Liver (tissue), 3 donors: ENCODE measurements at regions not wholly inside any gene's neighbourhood (a gene's known extent, or its start where the extent isn't known, plus 50 kb on each side); places are given as distances from the start of the nearest gene placed in this dataset.

ENCODE experiments used
- EGR1 ChIP-seq, 2 donors: IDR thresholded peaks; 2 replicates each; pipeline ENCODE4 v1.6.1; 2016 to 2018; ENCODE audit warnings: antibody characterized with exemption in 2 of 2, low read depth in 2 of 2
- GABPA ChIP-seq, 2 donors: IDR thresholded peaks in 1 of 2; conservative IDR thresholded peaks in 1 of 2; 2 replicates each; pipeline ENCODE4 v1.6.1; 2016; ENCODE audit warnings: antibody characterized with exemption in 2 of 2, mild to moderate bottlenecking in 1 of 2, moderate library complexity in 1 of 2
- HNF4G ChIP-seq: IDR thresholded peaks from 2 replicates; pipeline ENCODE4 v1.6.1; 2016; ENCODE audit warnings: antibody characterized with exemption
- JUND ChIP-seq, 2 donors: IDR thresholded peaks; 2 replicates each; pipeline ENCODE4 v1.6.1; 2016; ENCODE audit warnings: antibody characterized with exemption in 2 of 2
- RAD21 ChIP-seq, 2 donors: IDR thresholded peaks; 2 replicates each; pipeline ENCODE4 v1.6.1; 2016; ENCODE audit warnings: antibody characterized with exemption in 2 of 2, mild to moderate bottlenecking in 2 of 2
- RXRA ChIP-seq, 2 donors: IDR thresholded peaks; 2 replicates each; pipeline ENCODE4 v1.6.1; 2017 to 2018; ENCODE audit warnings: antibody characterized with exemption in 2 of 2, mild to moderate bottlenecking in 1 of 2
- SP1 ChIP-seq: IDR thresholded peaks from 2 replicates; pipeline ENCODE4 v1.6.1; 2018; ENCODE audit warnings: antibody characterized with exemption, mild to moderate bottlenecking
- TAF1 ChIP-seq: conservative IDR thresholded peaks from 2 replicates; pipeline ENCODE4 v1.6.1; 2016; ENCODE audit warnings: antibody characterized with exemption, mild to moderate bottlenecking
- YY1 ChIP-seq: IDR thresholded peaks from 2 replicates; pipeline ENCODE4 v1.6.1; 2016; ENCODE audit warnings: antibody characterized with exemption, mild to moderate bottlenecking
- TF ChIP-seq, protein P1 (sequence below): fragments of 150-350 bp; IDR thresholded peaks from 2 replicates; pipeline ENCODE4 v1.5.1; 2017; ENCODE audit warnings: improper control_type of control experiment, low read depth, low read length; ENCODE audit not compliant: missing input control
- TF ChIP-seq, protein P2 (sequence below): IDR thresholded peaks from 2 replicates; pipeline ENCODE4 v1.6.1; 2016; ENCODE audit warnings: antibody characterized with exemption
- TF ChIP-seq, protein P3 (sequence below): IDR thresholded peaks from 2 replicates; pipeline ENCODE4 v1.6.1; 2016; ENCODE audit warnings: antibody characterized with exemption
- TF ChIP-seq, protein P4 (sequence below): IDR thresholded peaks from 2 replicates; pipeline ENCODE4 v1.6.1; 2016; ENCODE audit warnings: antibody characterized with exemption, mild to moderate bottlenecking
- donor health status: healthy.
- donor health status: healthy.

DNA sequence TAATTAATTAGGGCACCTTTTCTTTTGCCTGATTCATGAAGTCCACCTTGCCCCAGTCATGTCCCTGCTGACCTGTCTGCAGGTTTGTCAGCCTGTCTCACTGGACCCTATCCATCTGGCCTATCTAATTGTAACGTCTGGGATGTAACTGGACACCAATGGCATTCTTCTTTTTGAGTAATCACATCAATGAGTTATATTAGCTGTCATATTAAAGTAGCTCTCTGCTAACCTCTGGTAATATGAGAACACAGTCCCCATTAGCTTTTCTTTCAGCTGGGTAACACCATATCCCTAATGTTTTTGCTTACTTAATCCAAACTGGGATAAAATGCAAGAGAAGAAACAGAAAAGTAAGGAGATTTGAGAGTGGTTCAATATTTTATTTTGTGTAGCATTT is 166.2 kb upstream of the VEPH1 start:
- TF ChIP-seq, protein P1, sequence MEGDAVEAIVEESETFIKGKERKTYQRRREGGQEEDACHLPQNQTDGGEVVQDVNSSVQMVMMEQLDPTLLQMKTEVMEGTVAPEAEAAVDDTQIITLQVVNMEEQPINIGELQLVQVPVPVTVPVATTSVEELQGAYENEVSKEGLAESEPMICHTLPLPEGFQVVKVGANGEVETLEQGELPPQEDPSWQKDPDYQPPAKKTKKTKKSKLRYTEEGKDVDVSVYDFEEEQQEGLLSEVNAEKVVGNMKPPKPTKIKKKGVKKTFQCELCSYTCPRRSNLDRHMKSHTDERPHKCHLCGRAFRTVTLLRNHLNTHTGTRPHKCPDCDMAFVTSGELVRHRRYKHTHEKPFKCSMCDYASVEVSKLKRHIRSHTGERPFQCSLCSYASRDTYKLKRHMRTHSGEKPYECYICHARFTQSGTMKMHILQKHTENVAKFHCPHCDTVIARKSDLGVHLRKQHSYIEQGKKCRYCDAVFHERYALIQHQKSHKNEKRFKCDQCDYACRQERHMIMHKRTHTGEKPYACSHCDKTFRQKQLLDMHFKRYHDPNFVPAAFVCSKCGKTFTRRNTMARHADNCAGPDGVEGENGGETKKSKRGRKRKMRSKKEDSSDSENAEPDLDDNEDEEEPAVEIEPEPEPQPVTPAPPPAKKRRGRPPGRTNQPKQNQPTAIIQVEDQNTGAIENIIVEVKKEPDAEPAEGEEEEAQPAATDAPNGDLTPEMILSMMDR = no peak
- TF ChIP-seq EGR1 (IDR thresholded peaks at IDR 0.05; ENCODE audit: low read depth in 2 of 2) (no peak), RAD21 (IDR thresholded peaks at IDR 0.05) (no peak), HNF4G (no peak), YY1 (no peak), TAF1 (no peak), RXRA (IDR thresholded peaks at IDR 0.05) (no peak), GABPA (IDR thresholded peaks at IDR 0.05 in 1 of 2, conservative IDR thresholded peaks at IDR 0.05 in 1 of 2) (no peak), JUND (IDR thresholded peaks at IDR 0.05) (no peak), SP1 (no peak)
- TF ChIP-seq, protein P2, sequence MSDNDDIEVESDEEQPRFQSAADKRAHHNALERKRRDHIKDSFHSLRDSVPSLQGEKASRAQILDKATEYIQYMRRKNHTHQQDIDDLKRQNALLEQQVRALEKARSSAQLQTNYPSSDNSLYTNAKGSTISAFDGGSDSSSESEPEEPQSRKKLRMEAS = no peak
- TF ChIP-seq, protein P3, sequence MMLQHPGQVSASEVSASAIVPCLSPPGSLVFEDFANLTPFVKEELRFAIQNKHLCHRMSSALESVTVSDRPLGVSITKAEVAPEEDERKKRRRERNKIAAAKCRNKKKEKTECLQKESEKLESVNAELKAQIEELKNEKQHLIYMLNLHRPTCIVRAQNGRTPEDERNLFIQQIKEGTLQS = no peak
- TF ChIP-seq, protein P4, sequence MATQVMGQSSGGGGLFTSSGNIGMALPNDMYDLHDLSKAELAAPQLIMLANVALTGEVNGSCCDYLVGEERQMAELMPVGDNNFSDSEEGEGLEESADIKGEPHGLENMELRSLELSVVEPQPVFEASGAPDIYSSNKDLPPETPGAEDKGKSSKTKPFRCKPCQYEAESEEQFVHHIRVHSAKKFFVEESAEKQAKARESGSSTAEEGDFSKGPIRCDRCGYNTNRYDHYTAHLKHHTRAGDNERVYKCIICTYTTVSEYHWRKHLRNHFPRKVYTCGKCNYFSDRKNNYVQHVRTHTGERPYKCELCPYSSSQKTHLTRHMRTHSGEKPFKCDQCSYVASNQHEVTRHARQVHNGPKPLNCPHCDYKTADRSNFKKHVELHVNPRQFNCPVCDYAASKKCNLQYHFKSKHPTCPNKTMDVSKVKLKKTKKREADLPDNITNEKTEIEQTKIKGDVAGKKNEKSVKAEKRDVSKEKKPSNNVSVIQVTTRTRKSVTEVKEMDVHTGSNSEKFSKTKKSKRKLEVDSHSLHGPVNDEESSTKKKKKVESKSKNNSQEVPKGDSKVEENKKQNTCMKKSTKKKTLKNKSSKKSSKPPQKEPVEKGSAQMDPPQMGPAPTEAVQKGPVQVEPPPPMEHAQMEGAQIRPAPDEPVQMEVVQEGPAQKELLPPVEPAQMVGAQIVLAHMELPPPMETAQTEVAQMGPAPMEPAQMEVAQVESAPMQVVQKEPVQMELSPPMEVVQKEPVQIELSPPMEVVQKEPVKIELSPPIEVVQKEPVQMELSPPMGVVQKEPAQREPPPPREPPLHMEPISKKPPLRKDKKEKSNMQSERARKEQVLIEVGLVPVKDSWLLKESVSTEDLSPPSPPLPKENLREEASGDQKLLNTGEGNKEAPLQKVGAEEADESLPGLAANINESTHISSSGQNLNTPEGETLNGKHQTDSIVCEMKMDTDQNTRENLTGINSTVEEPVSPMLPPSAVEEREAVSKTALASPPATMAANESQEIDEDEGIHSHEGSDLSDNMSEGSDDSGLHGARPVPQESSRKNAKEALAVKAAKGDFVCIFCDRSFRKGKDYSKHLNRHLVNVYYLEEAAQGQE = no peak
